Stomach (tissue), 4 donors: ENCODE measurements at regions not wholly inside any gene's neighbourhood (a gene's known extent, or its start where the extent isn't known, plus 50 kb on each side); places are given as distances from the start of the nearest gene placed in this dataset.

Experiments used
- EP300 ChIP-seq: sonication (generic); formaldehyde crosslinking; IDR thresholded peaks from one replicate; pipeline ENCODE4 v1.6.1; 2017; ENCODE audit warnings: antibody characterized with exemption
- POLR2A ChIP-seq, 4 donors: fragments of 450-650 bp; IDR thresholded peaks; one replicate each; pipeline ENCODE4 v1.6.1; 2016; ENCODE audit warnings: antibody characterized with exemption in 4 of 4, control low read depth in 2 of 4, mild to moderate bottlenecking in 1 of 4, moderate library complexity in 1 of 4
- TF ChIP-seq, protein P1 (sequence below), 7 experiments: fragments of 450-650 bp in 4 of 7; fragments of 200-600 bp in 3 of 7; sonication (generic) in 3 of 7; IDR thresholded peaks; one replicate each; pipeline ENCODE4 v1.5.1; 2016 to 2019; ENCODE audit warnings: antibody characterized with exemption in 7 of 7, control low read depth in 2 of 7, mild to moderate bottlenecking in 1 of 7

DNA sequence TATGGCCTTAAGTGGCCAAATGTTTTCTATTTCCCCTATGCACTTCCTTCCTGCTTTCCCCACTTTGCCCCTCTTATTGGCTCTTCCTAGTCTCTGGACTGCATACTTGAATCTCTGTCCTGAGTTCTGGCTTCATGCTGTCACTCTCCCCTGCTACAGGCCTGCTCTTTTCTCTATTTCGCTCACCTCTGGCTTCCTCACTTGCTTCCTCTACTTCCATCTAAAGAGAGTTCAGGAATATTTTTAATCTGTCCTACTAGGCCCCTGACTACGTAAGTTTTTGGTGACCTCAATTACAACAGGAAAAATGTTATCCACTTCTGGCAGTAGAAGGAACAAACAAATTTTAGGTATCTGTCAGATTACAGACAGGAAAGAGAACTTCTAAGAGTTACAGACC lies 65.7 kb upstream of the WDR17 start:
- TF ChIP-seq, protein P1, sequence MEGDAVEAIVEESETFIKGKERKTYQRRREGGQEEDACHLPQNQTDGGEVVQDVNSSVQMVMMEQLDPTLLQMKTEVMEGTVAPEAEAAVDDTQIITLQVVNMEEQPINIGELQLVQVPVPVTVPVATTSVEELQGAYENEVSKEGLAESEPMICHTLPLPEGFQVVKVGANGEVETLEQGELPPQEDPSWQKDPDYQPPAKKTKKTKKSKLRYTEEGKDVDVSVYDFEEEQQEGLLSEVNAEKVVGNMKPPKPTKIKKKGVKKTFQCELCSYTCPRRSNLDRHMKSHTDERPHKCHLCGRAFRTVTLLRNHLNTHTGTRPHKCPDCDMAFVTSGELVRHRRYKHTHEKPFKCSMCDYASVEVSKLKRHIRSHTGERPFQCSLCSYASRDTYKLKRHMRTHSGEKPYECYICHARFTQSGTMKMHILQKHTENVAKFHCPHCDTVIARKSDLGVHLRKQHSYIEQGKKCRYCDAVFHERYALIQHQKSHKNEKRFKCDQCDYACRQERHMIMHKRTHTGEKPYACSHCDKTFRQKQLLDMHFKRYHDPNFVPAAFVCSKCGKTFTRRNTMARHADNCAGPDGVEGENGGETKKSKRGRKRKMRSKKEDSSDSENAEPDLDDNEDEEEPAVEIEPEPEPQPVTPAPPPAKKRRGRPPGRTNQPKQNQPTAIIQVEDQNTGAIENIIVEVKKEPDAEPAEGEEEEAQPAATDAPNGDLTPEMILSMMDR (IDR thresholded peaks at IDR 0.05) = no peak
- TF ChIP-seq POLR2A (IDR thresholded peaks at IDR 0.05) = no peak
- TF ChIP-seq EP300 = no peak
